NOMO-1 (cell line): ENCODE measurements at regions not wholly inside any gene's neighbourhood (a gene's known extent, or its start where the extent isn't known, plus 50 kb on each side); places are given as distances from the start of the nearest gene placed in this dataset.

Experiments
- DNase-seq, 2 experiments: peaks; one replicate each; lab custom pipeline; 2025; ENCODE audit not compliant: unreplicated experiment in 2 of 2; lab: John Stamatoyannopoulos, UW

GRCh38 chr12:127189992-127190391, 1077.0 kb upstream of the TMEM132C start:
- DNase-seq: no peak

- no peak for DNase-seq
Measured at GRCh38 chr12:127191129-127191528, 1075.8 kb upstream of the TMEM132C start.

GRCh38 chr12:127192391-127192790, 1074.6 kb upstream of the TMEM132C start:
- no peak for DNase-seq

- no peak for DNase-seq
Measured at GRCh38 chr12:127193341-127193740, 1073.6 kb upstream of the TMEM132C start.

GRCh38 chr12:127194176-127194575, 1072.8 kb upstream of the TMEM132C start:
- DNase-seq: no peak

GRCh38 chr12:127205781-127206555, 1061.0 kb upstream of the TMEM132C start:
- DNase-seq: no peak

- DNase-seq: no peak
Measured at GRCh38 chr12:127209318-127209717, 1057.7 kb upstream of the TMEM132C start.

- no peak for DNase-seq
Measured at GRCh38 chr12:127214186-127214585, 1052.8 kb upstream of the TMEM132C start.

- DNase-seq: no peak
Measured at GRCh38 chr12:127223011-127223410, 1044.0 kb upstream of the TMEM132C start.

- DNase-seq: no peak
Measured at GRCh38 chr12:127223731-127224130, 1043.2 kb upstream of the TMEM132C start.

GRCh38 chr12:127230843-127231260, 1036.1 kb upstream of the TMEM132C start:
- no peak for DNase-seq

- no peak for DNase-seq
Measured at GRCh38 chr12:127231371-127231770, 1035.6 kb upstream of the TMEM132C start.

GRCh38 chr12:127233016-127233415, 1034.0 kb upstream of the TMEM132C start:
- DNase-seq: no peak

- DNase-seq: no peak
Measured at GRCh38 chr12:127235761-127236160, 1031.2 kb upstream of the TMEM132C start.

GRCh38 chr12:127236491-127236890, 1030.5 kb upstream of the TMEM132C start:
- no peak for DNase-seq

GRCh38 chr12:127237151-127237550, 1029.8 kb upstream of the TMEM132C start:
- DNase-seq: no peak

GRCh38 chr12:127238107-127238506, 1028.9 kb upstream of the TMEM132C start:
- no peak for DNase-seq

GRCh38 chr12:127239781-127240180, 1027.2 kb upstream of the TMEM132C start:
- no peak for DNase-seq

- DNase-seq: no peak
Measured at GRCh38 chr12:127240249-127240929, 1026.6 kb upstream of the TMEM132C start.

GRCh38 chr12:127241072-127241817, 1025.7 kb upstream of the TMEM132C start:
- no peak for DNase-seq

GRCh38 chr12:127245009-127245408, 1022.0 kb upstream of the TMEM132C start:
- DNase-seq: no peak
